Right ventricle myocardium inferior (tissue), 1 donor: ENCODE measurements at regions not wholly inside any gene's neighbourhood (a gene's known extent, or its start where the extent isn't known, plus 50 kb on each side); places are given as distances from the start of the nearest gene placed in this dataset.

Experiments
- ATAC-seq: fragments of 200-7000 bp; cut with Tn5 transposase; one replicate; pipeline ENCODE4 v1.9.1; 2020; ENCODE audit warnings: mild to moderate bottlenecking, moderate library complexity
- DNase-seq: peaks from one replicate; pipeline ENCODE4 v3.0.0; 2021; ENCODE audit errors: missing footprints
- intact Hi-C: fragments of 100-400 bp; cut with DNase I; formaldehyde crosslinking; loops from one replicate; pipeline ENCODE4 v1.11.0; 2022
- donor health status: DM: no; HTN: yes; CAD: no; lungs with severe emphysema.

DNA sequence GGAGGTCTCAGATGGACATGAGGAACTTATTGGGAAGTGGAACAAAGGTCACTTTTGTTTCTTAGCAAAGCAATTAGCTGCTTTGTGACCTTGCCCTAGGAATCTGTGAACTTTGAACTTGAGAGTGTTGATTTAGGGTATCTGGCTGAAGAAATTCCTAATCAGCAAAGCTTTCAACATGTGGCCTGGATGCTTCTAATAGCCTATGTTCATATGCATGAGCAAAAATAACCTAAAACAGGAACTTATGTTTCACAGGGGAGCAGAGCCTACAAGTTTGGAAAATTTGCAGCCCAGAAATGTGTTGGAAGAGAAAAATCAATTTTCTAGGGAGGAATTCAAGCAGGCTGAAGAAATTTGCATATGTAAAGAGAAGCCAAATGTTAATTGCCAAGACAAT lies 405.8 kb upstream of the SALL3 start:
- ATAC-seq: no peak
- intact Hi-C loops: no loop called here
- DNase-seq: no peak

DNA sequence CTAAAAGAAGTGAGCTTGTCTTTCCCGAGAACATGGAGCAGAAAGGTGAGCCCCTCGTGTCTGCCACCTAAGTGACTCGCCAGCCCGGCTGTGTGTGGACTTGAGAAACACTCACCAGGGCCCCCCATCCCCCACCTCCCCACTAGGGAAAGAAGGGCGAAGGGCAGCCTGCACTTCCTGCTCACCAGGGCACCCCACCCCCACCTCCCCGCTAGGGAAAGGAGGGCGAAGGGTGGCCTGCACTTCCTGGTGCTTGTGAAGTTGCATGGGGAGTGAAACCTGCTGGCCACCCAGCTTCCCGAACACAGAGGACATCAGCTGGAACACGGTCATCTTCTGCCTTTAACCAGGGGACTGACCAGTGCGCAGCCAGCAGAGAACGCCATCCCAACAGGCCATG lies 402.7 kb upstream of the SALL3 start:
- DNase-seq: no peak
- no peak for ATAC-seq
- intact Hi-C loops: no loop called here

DNA sequence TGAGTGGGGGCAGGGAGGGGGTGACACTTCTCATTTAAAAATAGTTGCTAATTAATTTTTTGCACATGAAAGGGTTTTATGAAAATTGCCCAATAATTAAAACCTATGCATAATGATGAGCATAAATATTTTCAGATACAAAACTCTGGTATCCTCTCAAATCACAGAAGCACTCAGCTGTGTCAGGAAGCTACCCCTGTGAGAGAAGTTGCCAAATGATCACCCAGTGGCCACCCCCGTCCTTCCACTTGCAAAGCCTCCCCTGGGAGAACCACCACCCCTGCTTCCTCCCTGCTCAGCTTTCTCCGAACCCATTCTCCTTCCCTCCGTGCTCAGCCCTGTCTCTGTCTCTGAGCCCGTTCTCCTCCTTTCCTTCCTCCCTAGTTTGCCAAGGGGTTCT lies 400.2 kb upstream of the SALL3 start:
- ATAC-seq (no peak), DNase-seq (no peak)
- intact Hi-C loops: no loop called here

DNA sequence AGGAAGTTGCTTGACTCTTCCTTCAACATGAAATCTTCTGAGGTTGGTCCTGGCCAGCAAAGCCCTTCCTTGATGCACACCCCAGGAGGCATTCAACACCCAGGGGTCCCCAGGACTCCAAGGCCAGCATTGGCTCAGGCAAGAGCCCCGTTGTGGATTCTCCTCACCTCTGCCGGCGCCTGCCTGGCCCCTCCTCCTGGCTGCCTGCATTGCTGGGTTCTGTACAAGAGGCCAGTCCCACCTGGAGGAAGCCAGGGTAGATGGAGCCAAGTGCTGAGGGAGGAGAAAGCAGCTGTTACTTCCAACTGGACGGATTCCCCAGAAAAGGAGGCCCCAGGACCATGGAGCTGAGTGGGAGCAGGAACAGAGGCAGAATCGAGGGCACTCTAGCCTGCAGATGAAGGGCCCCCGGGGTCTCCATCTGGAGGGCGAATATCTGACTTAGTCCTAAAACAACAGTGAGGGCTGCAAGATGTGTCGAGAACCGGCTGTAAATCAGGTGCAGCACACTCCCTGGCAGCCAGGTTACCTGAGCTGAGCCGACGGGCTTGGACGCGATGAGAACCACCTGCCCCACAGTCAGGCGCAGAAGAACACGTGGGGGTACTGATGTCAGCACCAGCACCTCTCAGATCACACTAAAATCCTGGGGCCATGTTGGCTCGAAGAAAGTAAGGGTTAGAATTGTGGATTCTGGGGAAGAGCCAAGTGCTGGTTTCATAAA lies 399.6 kb upstream of the SALL3 start:
- no peak for ATAC-seq
- intact Hi-C loops: no loop called here
- no peak for DNase-seq

DNA sequence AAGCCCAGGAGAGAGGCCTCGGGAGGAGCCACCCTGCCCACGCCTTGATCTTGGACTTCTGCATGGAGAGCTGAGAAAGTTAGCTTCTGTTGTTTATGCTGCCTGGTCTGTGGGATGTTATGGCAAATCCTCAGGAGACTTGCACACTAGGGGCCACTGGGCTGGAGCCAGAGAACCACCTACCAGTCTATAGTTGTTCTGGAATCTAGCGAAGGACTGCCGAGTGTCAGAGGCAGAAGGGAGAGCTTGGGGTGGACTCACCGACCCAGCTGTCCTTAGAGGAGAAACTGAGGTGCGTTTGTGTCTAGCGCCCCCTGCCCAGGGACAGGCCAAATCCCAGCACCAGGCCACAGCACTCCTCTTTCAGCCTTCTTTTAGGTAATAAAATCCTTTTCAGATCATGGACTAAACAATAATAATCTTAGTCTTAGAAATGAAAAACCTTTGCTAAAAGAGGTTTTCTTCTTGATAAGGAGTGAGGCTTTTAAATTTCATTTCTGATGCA lies 398.7 kb upstream of the SALL3 start:
- intact Hi-C loops: no loop called here
- no peak for ATAC-seq
- no peak for DNase-seq

DNA sequence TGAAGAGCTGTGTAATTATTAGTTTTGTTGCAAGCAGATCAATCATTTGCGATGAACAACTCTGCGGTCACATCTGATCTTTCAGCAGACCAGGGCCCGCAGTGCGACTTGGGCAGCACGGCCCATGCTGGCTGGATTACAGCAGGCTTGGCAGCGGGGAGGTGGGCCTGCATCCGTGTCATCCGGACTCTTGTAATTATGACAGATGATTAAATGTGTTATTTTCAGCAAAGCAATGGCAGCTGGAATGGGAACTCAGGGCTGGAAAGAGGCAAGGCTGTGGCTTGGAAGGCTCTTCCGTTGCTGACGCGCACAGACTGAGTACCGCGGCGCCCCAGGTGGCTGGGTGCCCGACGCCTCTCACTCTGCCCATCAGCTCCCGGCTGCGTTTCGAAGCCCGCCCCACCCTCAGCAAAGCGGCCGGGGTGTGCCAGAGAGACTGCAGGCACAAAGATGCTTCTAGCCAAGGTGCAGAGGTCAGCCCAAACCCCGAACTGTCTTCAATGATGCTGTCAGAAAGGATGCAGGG lies 397.4 kb upstream of the SALL3 start:
- DNase-seq: no peak
- no peak for ATAC-seq
- intact Hi-C loops: no loop called here

DNA sequence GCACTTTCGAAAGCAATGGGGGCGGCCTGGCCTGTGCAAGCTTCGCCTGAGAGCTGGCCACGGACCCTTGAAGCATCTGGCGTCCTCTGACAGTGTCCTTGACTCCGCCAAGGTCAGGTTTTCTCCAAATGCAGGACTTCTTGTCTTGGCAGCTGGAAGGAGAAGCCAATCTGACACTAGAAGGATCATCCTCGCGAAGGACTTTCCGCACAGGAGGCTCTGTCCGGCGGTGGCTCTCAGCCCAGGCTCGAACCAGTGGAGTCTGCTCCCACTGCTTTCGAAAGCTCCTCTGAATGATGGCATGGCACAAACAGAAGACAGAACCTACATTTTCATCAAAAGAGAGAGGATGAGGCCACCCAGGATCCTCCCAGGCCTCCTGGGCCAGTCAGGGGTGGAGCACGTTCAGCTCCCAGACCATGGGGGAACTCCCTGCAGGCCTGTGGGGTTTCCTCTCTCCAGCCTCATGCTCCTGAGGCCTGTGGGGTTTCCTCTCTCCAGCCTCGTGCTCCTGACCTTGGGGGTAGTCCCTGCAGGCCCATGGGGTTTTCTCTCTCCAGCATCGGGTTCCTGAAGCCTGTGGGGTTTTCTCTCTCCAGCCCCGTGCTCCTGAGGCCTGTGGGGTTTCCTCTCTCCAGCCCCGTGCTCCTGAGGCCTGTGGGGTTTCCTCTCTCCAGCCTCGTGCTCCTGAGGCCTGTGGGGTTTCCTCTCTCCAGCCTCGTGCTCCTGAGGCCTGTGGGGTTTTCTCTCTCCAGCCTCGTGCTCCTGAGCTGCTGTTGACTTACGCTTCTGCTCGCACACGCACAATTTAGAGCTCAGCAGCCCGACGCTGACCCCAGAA lies 396.5 kb upstream of the SALL3 start:
- ATAC-seq (no peak), DNase-seq (no peak)
- intact Hi-C loops: no loop called here

DNA sequence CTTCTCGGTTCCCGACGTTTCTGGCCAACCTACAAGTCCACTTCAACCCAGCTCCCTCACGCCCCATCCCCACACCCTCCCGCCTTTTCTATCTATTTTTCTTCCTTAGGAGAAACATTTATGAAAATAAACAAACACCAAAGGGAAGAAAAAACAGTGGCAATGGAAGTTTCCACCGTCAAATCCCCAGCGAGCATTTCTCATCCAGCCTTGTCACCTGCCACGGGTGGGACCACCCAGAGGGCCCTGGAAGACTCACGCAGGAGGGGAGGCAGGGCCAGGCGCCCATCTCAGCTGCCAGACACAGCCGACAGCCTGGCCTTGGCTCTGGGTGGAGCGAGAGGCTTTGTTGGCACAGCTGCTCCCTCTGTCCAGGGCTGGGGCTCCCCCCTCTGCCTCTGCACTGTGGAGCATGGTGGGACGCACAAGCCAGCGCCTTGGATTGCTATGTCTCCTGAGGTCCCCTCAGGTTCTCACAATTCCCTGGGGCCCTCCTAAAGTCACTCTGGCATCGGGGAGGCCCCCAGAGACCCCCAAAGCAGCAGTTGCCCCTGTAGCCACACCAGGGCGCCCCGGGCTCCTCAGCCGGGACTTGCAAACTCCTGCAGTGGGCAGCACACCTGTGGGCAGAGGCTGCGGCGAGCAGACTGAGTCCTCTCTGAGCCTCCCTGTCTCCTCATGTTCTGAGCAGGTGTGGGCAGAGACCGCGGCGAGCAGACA lies 395.7 kb upstream of the SALL3 start:
- ATAC-seq (no peak), DNase-seq (no peak)
- intact Hi-C loops: no loop called here

DNA sequence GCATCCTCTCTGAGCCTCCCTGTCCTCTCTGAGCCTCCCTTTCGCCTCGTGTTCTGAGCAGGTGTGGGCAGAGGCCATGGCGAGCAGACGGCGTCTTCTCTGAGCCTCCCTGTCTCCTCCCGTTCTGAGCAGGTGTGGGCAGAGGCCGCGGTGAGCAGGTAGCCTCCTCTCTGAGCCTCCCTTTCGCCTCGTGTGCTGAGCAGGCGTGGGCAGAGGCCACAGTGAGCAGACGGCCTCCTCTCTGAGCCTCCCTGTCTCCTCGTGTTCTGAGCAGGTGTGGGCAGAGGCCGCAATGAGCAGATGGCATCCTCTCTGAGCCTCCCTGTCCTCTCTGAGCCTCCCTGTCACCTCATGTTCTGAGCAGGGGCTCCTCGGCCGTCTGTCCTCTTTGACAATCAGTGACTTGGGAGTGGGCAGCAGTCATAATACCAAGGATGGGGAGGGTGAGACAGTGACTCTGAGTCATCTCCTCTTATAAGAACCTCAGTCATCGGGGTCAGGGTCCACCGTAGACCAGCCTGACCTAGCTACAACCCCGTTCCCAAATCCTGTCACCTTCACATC lies 395.1 kb upstream of the SALL3 start:
- intact Hi-C loops: no loop called here
- DNase-seq (no peak), ATAC-seq (no peak)

DNA sequence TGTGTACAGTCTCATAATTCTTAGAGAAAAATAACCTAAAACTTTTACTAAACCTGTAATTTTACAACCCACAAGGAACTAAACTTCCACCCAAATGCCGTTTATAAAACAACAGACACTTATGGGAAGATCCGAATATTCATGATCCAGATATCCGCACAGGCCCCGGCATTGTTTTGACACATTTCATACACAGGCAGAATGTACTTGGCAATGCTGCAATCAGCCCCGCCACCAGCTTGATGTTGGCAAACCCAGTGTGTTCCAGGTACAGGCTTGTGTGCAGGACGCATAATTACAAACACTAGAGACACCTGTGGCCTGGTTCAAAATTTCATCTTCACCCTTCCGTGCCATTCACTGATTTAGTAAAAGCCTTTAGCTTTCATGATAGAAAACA lies 393.0 kb upstream of the SALL3 start:
- no peak for ATAC-seq
- no peak for DNase-seq
- intact Hi-C loops: no loop called here

DNA sequence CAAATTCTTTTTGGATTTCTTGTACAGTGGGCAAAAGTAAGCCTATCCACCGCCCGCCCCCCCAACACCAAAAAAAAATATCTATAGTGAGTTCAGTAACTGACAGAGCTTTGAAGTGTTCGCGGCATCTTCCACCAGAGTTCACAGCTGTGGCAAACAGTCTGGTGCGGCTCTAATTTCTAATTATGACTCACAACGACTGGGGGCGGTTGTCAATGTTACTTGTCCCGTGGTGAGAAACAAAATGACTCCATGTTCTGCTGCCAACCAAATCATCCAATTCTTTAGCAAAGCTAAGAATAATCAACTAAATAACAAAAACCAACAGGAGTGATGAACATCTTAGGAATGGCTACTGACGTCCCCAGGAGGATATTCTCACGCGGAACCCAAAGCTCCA lies 392.5 kb upstream of the SALL3 start:
- DNase-seq (no peak), ATAC-seq (no peak)
- intact Hi-C loops: no loop called here

DNA sequence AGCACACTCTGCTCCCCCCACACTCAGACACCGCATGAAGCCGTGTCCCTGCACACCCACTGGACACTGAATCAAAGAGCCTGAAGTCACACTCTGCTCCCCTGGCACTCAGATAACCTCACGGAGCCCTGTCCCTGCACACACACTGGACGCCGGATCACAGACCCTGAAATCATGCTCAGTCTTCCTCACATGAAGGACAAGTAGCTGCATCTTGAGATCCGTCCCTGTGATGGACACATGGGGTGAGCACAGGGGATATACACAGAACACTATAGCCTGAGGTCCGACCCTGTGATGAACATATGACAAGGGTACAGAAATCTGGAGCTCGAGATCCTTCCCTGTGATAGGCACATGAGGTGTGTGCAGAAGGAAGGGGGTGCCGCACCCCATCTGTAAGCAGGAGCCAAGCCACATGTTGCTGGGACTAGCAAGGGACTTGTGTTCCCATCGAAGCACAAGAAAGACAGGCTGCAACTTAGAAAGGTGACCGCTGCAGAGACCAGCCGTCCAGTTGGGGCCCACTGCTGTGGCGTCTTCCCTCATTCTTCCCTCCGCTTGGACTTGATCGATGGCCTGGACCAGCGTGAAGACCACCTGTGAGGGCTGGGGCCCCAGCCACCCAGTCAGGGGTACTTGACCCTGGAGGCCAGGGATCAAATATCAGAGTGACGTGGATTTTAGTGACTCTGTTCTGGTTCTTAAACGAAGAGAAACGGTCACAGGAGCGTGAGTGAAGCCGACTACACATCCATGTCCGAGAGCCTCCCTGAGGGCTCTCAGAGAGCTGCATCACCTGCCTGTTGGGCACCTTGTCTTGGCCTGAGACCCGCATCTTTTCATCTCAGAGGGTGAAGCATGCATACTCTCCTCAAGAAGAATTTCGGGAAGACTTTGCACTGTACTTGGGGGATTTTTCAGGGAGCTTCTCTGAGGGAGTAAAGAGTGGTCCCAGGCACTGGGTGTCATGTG lies 391.7 kb upstream of the SALL3 start:
- DNase-seq (no peak), ATAC-seq (no peak)
- intact Hi-C loops: no loop called here

DNA sequence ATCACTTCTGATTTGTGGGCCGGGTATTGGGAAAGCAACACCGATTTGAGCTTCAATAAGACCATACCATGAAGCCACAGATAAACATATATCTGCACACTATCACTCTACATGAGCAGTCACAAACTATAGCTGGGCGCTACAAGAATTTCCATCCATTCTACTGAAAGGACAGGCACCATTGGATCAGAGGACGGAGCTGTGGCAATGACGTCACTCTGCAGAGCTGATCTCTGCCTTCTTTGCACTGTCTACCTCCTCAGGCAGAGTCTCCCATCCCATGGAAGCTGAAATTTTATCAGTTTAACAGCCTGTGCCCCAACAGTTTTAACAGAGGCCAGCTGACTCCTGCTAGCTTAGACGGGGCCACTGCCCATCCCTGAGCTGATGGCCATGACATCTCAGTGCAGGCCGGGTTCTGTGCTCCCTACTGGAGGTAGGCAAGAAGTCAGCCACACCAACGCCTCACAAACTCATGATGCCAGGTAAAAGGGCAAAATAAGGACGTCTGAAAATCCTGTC lies 389.6 kb upstream of the SALL3 start:
- DNase-seq (no peak), ATAC-seq (no peak)
- intact Hi-C loops: no loop called here

DNA sequence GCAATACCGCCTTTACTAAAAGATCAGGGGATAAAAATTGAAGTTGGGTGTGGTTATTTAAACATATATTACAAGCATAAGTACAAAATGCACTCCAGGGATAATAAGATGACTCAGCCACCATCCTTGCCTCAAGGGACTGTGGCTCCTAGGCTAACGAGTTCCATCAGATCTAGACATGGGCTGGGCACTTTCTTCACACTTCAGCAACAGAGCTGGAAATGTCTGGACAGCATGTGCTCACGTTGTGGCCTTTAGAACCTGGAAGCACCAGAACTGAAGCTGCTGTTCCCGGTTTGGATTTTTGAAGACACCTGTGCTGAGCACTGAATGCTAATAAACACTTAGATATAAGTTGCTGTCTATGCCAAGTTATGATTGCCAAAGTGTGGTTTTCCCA lies 384.2 kb upstream of the SALL3 start:
- no peak for DNase-seq
- ATAC-seq: no peak
- intact Hi-C loops: no loop called here

DNA sequence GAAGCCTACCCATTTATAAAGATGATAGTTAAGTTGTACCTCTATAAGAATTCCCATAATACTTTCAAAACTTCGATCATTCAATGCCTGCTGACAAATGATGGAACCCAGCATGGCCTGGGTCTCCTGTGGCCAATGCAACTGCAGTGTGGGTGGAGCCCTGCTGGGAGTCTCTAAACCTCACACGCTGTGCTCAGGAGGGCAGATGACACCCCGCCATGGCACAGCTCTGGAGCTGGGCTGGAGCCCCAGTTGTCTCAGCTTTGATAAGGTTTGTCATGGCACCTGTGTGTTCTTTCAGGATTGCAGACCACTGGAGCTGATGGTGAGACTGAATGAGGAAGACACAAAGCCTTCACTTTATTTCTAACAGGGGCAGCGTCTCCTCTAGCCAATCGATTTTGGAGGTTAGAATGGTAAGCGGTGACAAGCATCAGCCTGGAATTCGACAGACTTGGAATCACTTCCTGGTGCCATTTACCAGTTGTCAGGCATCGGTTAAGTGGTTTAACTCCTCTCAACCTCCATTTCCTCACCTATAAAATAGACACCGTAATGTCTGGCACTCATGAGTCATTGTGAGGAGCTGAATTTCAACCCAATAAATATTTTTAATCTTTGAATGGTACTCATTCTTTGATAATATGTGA lies 383.6 kb upstream of the SALL3 start:
- no peak for DNase-seq
- ATAC-seq: no peak
- intact Hi-C loops: no loop called here

DNA sequence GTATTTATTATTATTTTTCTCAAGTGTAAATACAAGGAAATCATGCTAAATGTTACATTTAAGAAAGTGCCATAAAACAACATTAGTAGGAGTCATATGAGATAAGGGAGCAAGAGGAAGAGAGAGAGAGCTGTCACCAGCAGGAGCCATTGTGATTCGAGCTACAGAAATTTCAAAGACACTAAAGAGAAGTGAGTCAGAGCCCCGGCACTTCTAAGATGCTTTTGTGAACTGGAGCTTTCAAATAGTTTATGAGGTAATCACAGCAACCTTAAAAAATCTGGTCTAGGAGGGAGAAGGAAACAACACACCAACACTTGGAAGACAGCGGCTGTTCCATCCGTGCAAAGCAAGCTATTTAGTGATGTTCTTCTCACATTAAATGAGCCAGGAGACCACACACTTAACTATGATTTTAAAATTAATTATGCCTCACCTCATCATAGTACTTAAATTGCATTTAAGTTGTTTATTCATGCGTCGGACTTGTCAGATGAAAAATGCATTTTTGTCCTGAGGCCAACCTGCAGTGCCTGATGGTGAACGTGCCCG lies 382.7 kb upstream of the SALL3 start:
- ATAC-seq (no peak), DNase-seq (no peak)
- intact Hi-C loops: no loop called here

DNA sequence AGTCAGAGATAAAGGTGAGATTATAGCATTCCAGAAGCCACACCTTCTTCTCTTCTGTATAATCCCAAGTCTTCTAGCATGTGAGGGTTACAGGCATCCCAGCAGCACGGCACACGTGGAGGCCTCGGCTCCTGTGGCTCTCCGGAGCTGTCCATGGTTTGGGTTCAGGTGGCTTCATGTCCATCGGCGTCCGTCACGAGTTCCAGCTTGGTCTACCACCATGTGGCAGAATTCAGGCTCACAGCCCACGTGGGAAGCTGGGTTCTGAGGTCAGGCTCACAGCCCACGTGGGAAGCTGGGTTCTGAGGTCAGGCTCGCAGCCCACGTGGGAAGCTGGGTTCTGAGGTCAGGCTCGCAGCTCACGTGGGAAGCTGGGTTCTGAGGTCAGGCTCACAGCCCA lies 378.3 kb upstream of the SALL3 start:
- ATAC-seq (no peak), DNase-seq (no peak)
- intact Hi-C loops: loop anchor here (10.0 kb wide), 1 partner anchor 57 kb away; no protein-coding TSS in a partner anchor
